HG02884 (cell line): ENCODE measurements at regions not wholly inside any gene's neighbourhood (a gene's known extent, or its start where the extent isn't known, plus 50 kb on each side); places are given as distances from the start of the nearest gene placed in this dataset.

ENCODE experiments used
- ATAC-seq: cut with Tn5 transposase; IDR thresholded peaks from one replicate; pipeline ENCODE4 v1.9.1; 2021; ENCODE audit warnings: mild to moderate bottlenecking, moderate library complexity; ENCODE audit not compliant: unreplicated experiment

- no peak for ATAC-seq
Observed at GRCh38 chr12:115108129-115109100, 424.4 kb upstream of the TBX3 start.

GRCh38 chr12:115103884-115104883, 420.2 kb upstream of the TBX3 start:
- no peak for ATAC-seq

GRCh38 chr12:115102450-115102849, 418.5 kb upstream of the TBX3 start:
- ATAC-seq, result no peak

GRCh38 chr12:115101520-115101919, 417.5 kb upstream of the TBX3 start:
- no peak for ATAC-seq

- ATAC-seq, result no peak
Observed at GRCh38 chr12:115097416-115097815, 413.4 kb upstream of the TBX3 start.

GRCh38 chr12:115096588-115097397, 412.8 kb upstream of the TBX3 start:
- ATAC-seq, result no peak

- ATAC-seq, result no peak
Observed at GRCh38 chr12:115095073-115095748, 411.2 kb upstream of the TBX3 start.

GRCh38 chr12:115094163-115094816, 410.3 kb upstream of the TBX3 start:
- no peak for ATAC-seq

- no peak for ATAC-seq
Observed at GRCh38 chr12:115093261-115093660, 409.3 kb upstream of the TBX3 start.

- ATAC-seq, result no peak
Observed at GRCh38 chr12:115090783-115091182, 406.8 kb upstream of the TBX3 start.

GRCh38 chr12:115088995-115089841, 405.2 kb upstream of the TBX3 start:
- no peak for ATAC-seq

- ATAC-seq, result no peak
Observed at GRCh38 chr12:115088328-115088994, 404.5 kb upstream of the TBX3 start.

GRCh38 chr12:115085594-115085993, 401.6 kb upstream of the TBX3 start:
- no peak for ATAC-seq

GRCh38 chr12:115079760-115080159, 395.8 kb upstream of the TBX3 start:
- no peak for ATAC-seq

GRCh38 chr12:115078990-115079389, 395.0 kb upstream of the TBX3 start:
- no peak for ATAC-seq

- no peak for ATAC-seq
Observed at GRCh38 chr12:115078334-115078733, 394.4 kb upstream of the TBX3 start.

- no peak for ATAC-seq
Observed at GRCh38 chr12:115075552-115076170, 391.7 kb upstream of the TBX3 start.

- no peak for ATAC-seq
Observed at GRCh38 chr12:115074617-115075016, 390.6 kb upstream of the TBX3 start.
